ENCODE measurements at regions not wholly inside any gene's neighbourhood (a gene's known extent, or its start where the extent isn't known, plus 50 kb on each side); places are given as distances from the start of the nearest gene placed in this dataset.

- no peak for DNase-seq (ENCODE audit: low spot score)
Measured at GRCh38 chr4:23539969-23540569, 349.8 kb downstream of the PPARGC1A start.

- DNase-seq (ENCODE audit: low spot score), result no peak
Measured at GRCh38 chr4:23533859-23534258, 356.0 kb downstream of the PPARGC1A start.

GRCh38 chr4:23516716-23517115 is 373.1 kb downstream of the PPARGC1A start:
- no peak for DNase-seq (ENCODE audit: low spot score)

GRCh38 chr4:23504083-23504482 is 385.8 kb downstream of the PPARGC1A start:
- DNase-seq (ENCODE audit: low spot score), result no peak

GRCh38 chr4:23500894-23501449 is 388.9 kb downstream of the PPARGC1A start:
- no peak for DNase-seq (ENCODE audit: low spot score)

- DNase-seq (ENCODE audit: low spot score), result no peak
Measured at GRCh38 chr4:23485801-23486200, 404.0 kb downstream of the PPARGC1A start.

GRCh38 chr4:23484689-23485088 is 405.2 kb downstream of the PPARGC1A start:
- DNase-seq (ENCODE audit: low spot score), result peak; percentile 30

- DNase-seq (ENCODE audit: low spot score), result no peak
Measured at GRCh38 chr4:23483320-23483960, 406.4 kb downstream of the PPARGC1A start.

GRCh38 chr4:23481566-23481965 is 408.3 kb downstream of the PPARGC1A start:
- no peak for DNase-seq (ENCODE audit: low spot score)

- DNase-seq (ENCODE audit: low spot score), result no peak
Measured at GRCh38 chr4:23477905-23478304, 411.9 kb downstream of the PPARGC1A start.

GRCh38 chr4:23476515-23477090 is 413.2 kb downstream of the PPARGC1A start:
- DNase-seq (ENCODE audit: low spot score), result peak; percentile 78

- DNase-seq (ENCODE audit: low spot score), result no peak
Measured at GRCh38 chr4:23463071-23463470, 426.8 kb downstream of the PPARGC1A start.

GRCh38 chr4:23458054-23458453 is 431.8 kb downstream of the PPARGC1A start:
- DNase-seq (ENCODE audit: low spot score), result peak; percentile 31

- no peak for DNase-seq (ENCODE audit: low spot score)
Measured at GRCh38 chr4:23456864-23457263, 433.0 kb downstream of the PPARGC1A start.

GRCh38 chr4:23455456-23456158 is 434.2 kb downstream of the PPARGC1A start:
- peak; percentile 52 for DNase-seq (ENCODE audit: low spot score)

- DNase-seq (ENCODE audit: low spot score), result no peak
Measured at GRCh38 chr4:23441530-23442069, 448.2 kb downstream of the PPARGC1A start.

GRCh38 chr4:23438764-23439163 is 451.1 kb downstream of the PPARGC1A start:
- DNase-seq (ENCODE audit: low spot score), result peak; percentile 74

- DNase-seq (ENCODE audit: low spot score), result no peak
Measured at GRCh38 chr4:23429497-23429896, 460.4 kb downstream of the PPARGC1A start.

- no peak for DNase-seq (ENCODE audit: low spot score)
Measured at GRCh38 chr4:23425570-23425969, 464.3 kb downstream of the PPARGC1A start.

GRCh38 chr4:23423540-23423939 is 466.3 kb downstream of the PPARGC1A start:
- DNase-seq (ENCODE audit: low spot score), result no peak

- no peak for DNase-seq (ENCODE audit: low spot score)
Measured at GRCh38 chr4:23422878-23423277, 467.0 kb downstream of the PPARGC1A start.

GRCh38 chr4:23413631-23414030 is 476.2 kb downstream of the PPARGC1A start:
- no peak for DNase-seq (ENCODE audit: low spot score)
